ENCODE measurements at regions not wholly inside any gene's neighbourhood (a gene's known extent, or its start where the extent isn't known, plus 50 kb on each side); places are given as distances from the start of the nearest gene placed in this dataset.

DNA sequence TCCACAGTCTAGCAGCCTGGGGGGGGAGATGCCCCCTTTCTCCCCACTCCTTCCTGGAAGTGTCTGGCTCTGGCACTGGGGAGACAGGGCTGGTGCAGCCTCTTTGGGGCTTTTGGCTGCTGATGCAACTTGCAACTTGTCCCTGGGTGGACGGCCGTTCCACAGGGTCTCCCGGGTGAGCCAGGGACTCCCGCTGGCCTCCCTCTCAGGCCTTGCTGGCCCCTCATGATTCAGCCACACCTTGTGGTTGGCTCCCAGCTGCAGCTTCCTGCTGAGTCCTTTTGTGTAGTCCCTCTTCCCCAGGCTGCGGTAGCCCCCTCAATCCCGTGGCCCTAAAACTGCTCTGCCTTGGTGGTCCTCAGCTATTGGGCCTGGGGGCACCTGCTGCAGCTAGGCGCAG lies 283.5 kb downstream of the PBX3 start (continued):
- TF ChIP-seq, protein P1, sequence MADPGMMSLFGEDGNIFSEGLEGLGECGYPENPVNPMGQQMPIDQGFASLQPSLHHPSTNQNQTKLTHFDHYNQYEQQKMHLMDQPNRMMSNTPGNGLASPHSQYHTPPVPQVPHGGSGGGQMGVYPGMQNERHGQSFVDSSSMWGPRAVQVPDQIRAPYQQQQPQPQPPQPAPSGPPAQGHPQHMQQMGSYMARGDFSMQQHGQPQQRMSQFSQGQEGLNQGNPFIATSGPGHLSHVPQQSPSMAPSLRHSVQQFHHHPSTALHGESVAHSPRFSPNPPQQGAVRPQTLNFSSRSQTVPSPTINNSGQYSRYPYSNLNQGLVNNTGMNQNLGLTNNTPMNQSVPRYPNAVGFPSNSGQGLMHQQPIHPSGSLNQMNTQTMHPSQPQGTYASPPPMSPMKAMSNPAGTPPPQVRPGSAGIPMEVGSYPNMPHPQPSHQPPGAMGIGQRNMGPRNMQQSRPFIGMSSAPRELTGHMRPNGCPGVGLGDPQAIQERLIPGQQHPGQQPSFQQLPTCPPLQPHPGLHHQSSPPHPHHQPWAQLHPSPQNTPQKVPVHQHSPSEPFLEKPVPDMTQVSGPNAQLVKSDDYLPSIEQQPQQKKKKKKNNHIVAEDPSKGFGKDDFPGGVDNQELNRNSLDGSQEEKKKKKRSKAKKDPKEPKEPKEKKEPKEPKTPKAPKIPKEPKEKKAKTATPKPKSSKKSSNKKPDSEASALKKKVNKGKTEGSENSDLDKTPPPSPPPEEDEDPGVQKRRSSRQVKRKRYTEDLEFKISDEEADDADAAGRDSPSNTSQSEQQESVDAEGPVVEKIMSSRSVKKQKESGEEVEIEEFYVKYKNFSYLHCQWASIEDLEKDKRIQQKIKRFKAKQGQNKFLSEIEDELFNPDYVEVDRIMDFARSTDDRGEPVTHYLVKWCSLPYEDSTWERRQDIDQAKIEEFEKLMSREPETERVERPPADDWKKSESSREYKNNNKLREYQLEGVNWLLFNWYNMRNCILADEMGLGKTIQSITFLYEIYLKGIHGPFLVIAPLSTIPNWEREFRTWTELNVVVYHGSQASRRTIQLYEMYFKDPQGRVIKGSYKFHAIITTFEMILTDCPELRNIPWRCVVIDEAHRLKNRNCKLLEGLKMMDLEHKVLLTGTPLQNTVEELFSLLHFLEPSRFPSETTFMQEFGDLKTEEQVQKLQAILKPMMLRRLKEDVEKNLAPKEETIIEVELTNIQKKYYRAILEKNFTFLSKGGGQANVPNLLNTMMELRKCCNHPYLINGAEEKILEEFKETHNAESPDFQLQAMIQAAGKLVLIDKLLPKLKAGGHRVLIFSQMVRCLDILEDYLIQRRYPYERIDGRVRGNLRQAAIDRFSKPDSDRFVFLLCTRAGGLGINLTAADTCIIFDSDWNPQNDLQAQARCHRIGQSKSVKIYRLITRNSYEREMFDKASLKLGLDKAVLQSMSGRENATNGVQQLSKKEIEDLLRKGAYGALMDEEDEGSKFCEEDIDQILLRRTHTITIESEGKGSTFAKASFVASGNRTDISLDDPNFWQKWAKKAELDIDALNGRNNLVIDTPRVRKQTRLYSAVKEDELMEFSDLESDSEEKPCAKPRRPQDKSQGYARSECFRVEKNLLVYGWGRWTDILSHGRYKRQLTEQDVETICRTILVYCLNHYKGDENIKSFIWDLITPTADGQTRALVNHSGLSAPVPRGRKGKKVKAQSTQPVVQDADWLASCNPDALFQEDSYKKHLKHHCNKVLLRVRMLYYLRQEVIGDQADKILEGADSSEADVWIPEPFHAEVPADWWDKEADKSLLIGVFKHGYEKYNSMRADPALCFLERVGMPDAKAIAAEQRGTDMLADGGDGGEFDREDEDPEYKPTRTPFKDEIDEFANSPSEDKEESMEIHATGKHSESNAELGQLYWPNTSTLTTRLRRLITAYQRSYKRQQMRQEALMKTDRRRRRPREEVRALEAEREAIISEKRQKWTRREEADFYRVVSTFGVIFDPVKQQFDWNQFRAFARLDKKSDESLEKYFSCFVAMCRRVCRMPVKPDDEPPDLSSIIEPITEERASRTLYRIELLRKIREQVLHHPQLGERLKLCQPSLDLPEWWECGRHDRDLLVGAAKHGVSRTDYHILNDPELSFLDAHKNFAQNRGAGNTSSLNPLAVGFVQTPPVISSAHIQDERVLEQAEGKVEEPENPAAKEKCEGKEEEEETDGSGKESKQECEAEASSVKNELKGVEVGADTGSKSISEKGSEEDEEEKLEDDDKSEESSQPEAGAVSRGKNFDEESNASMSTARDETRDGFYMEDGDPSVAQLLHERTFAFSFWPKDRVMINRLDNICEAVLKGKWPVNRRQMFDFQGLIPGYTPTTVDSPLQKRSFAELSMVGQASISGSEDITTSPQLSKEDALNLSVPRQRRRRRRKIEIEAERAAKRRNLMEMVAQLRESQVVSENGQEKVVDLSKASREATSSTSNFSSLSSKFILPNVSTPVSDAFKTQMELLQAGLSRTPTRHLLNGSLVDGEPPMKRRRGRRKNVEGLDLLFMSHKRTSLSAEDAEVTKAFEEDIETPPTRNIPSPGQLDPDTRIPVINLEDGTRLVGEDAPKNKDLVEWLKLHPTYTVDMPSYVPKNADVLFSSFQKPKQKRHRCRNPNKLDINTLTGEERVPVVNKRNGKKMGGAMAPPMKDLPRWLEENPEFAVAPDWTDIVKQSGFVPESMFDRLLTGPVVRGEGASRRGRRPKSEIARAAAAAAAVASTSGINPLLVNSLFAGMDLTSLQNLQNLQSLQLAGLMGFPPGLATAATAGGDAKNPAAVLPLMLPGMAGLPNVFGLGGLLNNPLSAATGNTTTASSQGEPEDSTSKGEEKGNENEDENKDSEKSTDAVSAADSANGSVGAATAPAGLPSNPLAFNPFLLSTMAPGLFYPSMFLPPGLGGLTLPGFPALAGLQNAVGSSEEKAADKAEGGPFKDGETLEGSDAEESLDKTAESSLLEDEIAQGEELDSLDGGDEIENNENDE (IDR thresholded peaks at IDR 0.05; ENCODE audit: insufficient replicate concordance, low read length), result no peak
- TF ChIP-seq NANOG (IDR thresholded peaks at IDR 0.05; ENCODE audit: insufficient read depth, low read depth, low read length, poor library complexity, severe bottlenecking), result no peak
- no peak for TF ChIP-seq SUZ12 (IDR thresholded peaks at IDR 0.05; ENCODE audit: low read length)
- no peak for TF ChIP-seq BRCA1 (IDR thresholded peaks at IDR 0.05; ENCODE audit: low read depth, low read length)
- TF ChIP-seq SIX5 (IDR thresholded peaks at IDR 0.05; ENCODE audit: low read depth, low read length), result no peak
- TF ChIP-seq RBBP5 (IDR thresholded peaks at IDR 0.05; ENCODE audit: borderline replicate concordance, low read depth, low read length), result no peak
- no peak for TF ChIP-seq SP4 (IDR thresholded peaks at IDR 0.05; ENCODE audit: low read length)
- TF ChIP-seq HDAC6 (IDR thresholded peaks at IDR 0.05; ENCODE audit: low read depth, low read length), result no peak
- no peak for TF ChIP-seq GABPA (IDR thresholded peaks at IDR 0.05; ENCODE audit: borderline replicate concordance, insufficient read depth, low read length)
